Breast epithelium (tissue), 3 donors: ENCODE measurements at regions not wholly inside any gene's neighbourhood (a gene's known extent, or its start where the extent isn't known, plus 50 kb on each side); places are given as distances from the start of the nearest gene placed in this dataset.

Experiments
- POLR2A ChIP-seq: fragments of 450-650 bp; IDR thresholded peaks from one replicate; pipeline ENCODE4 v1.6.1; 2016; ENCODE audit warnings: antibody characterized with exemption, mild to moderate bottlenecking, moderate library complexity
- POLR2AphosphoS5 ChIP-seq, 3 donors: sonication (generic); formaldehyde crosslinking; IDR thresholded peaks; one replicate each; pipeline ENCODE4 v1.6.1; 2017; ENCODE audit warnings: antibody characterized with exemption in 3 of 3
- TF ChIP-seq, protein P1 (sequence below), 3 donors: fragments of 450-650 bp; IDR thresholded peaks; one replicate each; pipeline ENCODE4 v1.5.1; 2016 to 2017; ENCODE audit warnings: antibody characterized with exemption in 3 of 3, mild to moderate bottlenecking in 3 of 3, moderate library complexity in 3 of 3

DNA sequence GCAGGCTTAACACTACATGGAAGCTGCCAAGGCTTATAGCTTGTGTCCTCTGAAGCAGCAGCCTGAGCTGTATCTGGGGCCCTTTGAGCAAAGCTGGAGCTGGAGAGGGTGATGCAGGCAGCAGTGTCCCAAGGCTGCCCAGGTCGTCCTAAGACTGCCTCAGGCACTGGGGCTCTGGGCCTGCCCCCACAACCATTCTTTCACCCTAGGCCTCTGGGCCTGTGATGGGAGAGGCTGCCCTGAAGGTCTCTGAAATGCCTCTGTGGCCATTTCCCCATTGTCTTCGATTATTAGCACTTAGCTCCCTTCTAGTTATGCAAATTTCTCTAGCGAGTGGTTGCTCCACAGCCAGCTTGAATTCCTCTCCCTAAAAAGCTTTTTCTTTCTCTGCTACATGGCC lies 142.0 kb downstream of the LRIG2 start:
- no peak for TF ChIP-seq POLR2AphosphoS5 (IDR thresholded peaks at IDR 0.05)
- TF ChIP-seq, protein P1, sequence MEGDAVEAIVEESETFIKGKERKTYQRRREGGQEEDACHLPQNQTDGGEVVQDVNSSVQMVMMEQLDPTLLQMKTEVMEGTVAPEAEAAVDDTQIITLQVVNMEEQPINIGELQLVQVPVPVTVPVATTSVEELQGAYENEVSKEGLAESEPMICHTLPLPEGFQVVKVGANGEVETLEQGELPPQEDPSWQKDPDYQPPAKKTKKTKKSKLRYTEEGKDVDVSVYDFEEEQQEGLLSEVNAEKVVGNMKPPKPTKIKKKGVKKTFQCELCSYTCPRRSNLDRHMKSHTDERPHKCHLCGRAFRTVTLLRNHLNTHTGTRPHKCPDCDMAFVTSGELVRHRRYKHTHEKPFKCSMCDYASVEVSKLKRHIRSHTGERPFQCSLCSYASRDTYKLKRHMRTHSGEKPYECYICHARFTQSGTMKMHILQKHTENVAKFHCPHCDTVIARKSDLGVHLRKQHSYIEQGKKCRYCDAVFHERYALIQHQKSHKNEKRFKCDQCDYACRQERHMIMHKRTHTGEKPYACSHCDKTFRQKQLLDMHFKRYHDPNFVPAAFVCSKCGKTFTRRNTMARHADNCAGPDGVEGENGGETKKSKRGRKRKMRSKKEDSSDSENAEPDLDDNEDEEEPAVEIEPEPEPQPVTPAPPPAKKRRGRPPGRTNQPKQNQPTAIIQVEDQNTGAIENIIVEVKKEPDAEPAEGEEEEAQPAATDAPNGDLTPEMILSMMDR (IDR thresholded peaks at IDR 0.05) = no peak
- no peak for TF ChIP-seq POLR2A
